HG02798 (cell line): ENCODE measurements at regions not wholly inside any gene's neighbourhood (a gene's known extent, or its start where the extent isn't known, plus 50 kb on each side); places are given as distances from the start of the nearest gene placed in this dataset.

Source experiments
- ATAC-seq: cut with Tn5 transposase; IDR thresholded peaks from one replicate; pipeline ENCODE4 v1.9.1; 2021; ENCODE audit warnings: mild to moderate bottlenecking; ENCODE audit not compliant: unreplicated experiment, poor library complexity

DNA sequence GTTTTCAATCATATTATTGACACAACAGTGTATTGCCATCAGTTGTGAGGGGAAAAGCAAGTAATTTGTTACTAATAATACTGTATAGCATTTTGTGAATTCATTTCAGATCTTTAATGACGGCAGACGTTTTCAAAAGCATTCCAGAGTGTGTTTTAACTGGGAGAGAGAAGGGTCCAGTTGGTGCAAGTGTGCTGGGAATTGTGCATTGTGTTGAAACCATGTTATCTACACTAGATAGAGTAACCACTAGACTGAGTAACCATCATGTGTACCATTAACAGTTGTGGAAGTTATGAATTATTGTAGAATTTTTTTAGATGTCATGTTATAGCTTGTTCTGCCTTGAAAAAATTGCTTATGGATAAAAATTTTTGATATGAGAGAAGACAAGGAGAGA lies 104.5 kb upstream of the VEGFC start:
- no peak for ATAC-seq

DNA sequence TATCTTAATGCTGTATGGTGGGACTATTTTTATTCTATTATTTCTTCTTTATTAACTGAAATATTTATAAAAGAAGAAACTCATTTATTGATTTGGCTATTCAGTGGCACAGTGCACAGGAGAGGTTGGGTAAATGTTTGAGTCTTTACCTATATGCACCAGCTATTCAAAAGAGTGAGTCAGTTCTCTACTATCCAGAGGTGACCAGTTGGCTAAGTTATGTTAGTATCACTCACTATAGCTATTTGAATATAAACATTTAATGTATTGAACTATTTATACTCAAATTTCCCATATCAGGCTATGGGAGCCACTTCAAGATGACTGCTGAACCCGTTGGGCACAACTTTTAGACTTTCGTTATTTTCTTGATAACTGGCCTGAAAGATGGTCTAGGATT lies 106.1 kb upstream of the VEGFC start:
- no peak for ATAC-seq

- ATAC-seq = peak; percentile 95
Observed at GRCh38 chr4:176902710-176903323, 110.1 kb upstream of the VEGFC start.

DNA sequence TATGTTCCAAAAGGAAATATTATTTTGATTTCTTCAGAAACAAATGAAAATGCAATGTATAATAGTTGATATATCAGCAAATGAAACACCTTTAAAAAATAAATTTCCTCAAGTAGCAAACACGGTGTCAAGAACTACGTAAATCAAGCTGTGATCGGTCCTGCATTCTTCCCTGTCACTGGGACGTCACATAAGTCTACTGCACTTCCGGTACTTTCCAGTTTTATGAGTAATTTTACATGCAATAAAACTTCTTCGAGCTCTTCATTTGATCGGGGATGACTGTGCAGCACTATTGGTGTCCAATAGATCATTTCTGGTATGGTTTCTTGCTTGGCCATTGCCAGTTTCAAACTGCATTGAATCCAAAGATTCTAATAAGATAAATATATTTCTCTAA lies 114.0 kb upstream of the VEGFC start:
- ATAC-seq = no peak

- no peak for ATAC-seq
Observed at GRCh38 chr4:176910646-176911045, 117.9 kb upstream of the VEGFC start.

DNA sequence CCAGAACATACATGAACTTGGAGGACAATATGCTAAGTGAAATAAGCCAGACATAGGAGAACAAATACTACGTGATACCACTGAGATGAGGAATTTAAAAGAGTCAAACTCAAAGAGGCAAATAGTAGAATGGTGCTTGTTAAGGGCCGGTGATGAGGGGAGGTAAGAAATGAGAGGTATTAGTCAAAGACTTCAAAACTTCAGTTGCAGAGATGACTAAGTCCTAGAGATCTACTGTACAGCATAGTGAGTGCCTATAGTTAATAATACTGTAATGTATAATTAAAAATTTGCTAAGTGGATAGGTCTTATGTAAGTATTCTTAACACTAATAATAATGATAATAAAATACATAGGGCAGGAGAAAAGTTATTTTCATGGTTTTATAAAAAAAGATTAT lies 126.9 kb upstream of the VEGFC start:
- no peak for ATAC-seq

DNA sequence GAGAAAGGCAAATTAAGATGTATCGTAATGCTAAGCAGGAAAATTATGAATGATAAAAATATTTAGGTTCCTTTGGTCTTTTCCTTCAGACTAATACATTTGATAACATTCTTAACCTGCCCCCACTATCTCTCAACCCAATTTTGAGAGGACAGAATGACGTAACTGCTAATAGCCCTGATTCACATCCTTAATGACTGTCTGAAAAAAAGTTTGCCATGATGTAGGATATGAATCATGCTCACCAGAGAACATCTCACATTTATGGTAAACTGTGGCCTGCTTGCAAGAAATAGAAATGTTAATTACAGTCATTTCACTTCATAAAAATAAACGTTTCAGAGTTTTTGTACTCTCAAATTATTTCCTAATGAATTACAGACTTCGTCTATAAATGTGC lies 128.0 kb upstream of the VEGFC start:
- no peak for ATAC-seq

DNA sequence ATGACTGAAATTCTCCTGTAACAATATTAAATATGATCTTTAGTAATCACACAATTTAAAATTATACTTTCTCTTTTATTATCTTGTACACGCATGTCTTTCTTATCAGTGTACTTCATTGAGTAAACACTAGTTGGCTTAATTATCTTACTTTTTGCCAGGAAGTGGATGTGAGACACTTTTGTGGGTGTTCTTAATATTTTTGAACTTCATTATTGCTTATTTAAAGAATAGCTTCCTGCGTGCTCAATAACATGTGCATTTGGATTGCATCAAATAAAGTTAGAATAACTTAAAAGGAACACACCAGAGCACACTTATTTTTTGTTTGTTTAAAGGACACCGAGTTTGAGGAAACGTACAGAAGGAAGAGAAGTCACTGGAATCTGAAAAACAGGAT lies 128.5 kb upstream of the VEGFC start:
- ATAC-seq = no peak

- no peak for ATAC-seq
Observed at GRCh38 chr4:176924238-176924637, 131.5 kb upstream of the VEGFC start.

DNA sequence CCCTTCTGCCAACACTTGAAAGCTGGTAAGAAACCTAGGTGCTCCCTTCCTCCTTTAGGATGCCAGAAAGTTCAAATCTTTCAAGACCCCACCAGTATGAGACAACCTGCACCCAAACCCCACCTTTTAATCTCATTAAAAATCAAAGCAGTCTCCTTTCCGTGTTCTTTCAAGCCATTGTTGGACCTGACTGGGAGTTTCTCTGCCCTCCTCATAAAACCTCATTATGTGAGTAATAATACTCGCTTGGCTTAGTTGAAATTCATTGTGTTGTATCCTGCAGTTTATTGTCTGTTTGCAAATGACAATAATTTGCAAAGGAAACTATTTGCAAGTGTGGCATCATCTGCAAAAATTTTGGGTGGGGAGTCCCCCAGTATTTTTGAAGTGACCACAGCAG lies 133.2 kb upstream of the VEGFC start:
- ATAC-seq = no peak

DNA sequence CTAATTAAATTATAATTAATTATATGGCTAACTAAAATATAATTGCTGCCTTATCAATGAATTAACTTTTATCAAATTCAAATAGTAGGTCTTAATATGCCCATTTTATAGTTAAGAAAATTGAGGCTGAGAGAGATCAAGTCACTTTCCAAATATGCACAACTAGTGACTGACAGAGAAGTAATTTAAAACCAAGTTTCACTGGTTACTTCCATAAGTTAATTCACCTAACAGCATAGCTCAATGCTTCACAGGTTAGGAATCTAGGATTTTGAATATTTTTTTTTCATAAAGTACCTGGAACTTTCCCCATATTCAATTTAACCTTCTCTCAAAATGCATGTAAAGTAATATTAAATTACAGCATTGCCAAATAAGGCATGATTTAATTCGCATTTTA lies 134.4 kb upstream of the VEGFC start:
- ATAC-seq = no peak

- no peak for ATAC-seq
Observed at GRCh38 chr4:176927664-176928063, 134.9 kb upstream of the VEGFC start.

DNA sequence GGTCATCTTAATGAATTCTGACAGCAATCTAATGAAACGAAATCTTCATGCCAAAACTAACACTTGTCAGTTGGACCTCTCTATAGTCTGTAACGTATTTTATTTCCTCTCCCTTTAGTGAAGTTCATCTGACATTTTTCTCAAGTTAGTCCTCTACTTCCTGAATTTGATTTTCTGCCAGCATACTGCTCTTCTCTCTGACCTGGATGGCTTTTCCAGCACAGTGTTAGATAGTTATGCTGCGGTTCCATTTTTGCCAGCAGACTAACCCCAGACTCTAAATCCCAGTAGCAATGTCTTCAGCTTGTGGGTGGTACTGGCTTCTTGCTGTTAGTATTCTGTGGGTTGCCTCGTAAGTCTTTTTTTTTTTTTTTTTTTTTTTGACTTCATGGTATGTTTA lies 146.7 kb upstream of the VEGFC start:
- no peak for ATAC-seq

DNA sequence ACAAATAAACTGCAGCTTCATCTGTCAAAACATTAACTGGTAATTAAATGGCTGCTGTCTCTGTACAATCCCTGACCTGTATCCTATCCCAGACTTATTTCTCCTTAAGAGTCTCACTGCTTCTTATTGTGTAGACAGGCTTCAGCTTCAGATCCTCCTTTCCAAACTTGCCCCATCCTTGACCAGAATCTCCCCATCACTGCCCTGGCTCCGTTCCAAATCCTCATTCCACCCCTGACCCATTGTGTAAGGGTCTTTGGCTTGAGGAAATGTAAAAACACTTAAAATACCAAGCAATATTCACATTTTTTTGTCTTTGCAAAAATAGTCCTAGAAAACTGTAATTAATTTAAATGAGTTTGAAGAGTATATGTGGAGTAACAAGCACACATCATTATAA lies 152.6 kb upstream of the VEGFC start:
- no peak for ATAC-seq

DNA sequence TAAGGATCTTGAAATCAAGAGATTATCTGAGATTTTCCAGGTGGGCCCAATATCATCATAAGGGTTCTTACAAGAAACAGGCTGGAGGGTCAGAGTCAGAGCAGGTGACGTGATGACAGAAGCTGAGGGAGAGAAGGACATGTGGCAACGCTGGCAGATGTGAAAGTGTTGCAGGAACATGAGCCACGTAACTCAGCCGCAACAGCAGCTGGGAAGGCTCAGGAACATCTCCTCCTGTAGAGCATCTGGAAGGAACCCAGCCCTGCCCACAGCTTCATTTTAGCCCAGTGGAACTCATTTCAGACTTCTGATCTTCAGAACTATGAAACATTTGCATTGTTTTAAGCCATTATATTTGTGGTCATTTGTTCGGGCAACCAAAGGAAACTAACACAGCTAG lies 156.3 kb upstream of the VEGFC start:
- no peak for ATAC-seq

- no peak for ATAC-seq
Observed at GRCh38 chr4:176953021-176953420, 160.3 kb upstream of the VEGFC start.

GRCh38 chr4:176957353-176958118 lies 164.8 kb upstream of the VEGFC start:
- peak; percentile 57 for ATAC-seq

DNA sequence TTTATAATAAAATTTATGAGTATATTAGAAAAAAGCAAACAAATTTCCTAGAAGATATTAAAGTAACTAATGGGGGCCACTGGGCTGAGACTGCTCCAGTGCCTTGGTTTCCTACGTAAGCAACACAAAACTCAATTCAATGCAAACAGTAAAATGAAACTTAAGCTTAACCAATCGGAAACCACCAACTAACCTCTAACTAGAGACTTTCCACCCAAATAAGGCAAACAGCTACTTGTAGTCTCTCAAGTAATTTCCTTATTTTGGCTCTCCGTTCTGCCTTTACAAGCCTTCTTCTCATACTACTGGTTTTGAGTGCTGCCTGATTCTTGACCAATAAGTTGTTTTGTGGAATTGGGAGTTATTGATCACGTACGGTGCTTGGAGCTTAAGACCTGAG lies 167.3 kb upstream of the VEGFC start:
- ATAC-seq = no peak

DNA sequence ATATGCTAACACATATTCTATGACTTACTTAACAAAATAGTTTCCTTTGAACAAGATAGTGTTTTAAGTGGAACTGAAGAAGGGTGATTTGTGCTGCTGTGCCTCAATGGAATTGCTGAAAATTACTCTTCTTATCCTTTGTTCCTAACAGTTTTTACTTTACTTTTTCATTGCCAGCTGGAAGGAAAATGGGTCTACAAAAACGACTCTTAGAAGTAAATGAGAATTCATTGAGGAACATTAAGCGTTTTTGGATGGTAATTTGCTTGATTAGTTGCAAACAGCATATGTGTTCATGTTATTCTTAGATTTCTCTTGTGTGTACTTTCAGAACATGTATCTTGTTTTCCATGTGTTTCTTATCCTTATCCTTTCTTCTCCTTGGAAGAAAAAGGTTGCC lies 170.4 kb upstream of the VEGFC start:
- no peak for ATAC-seq

GRCh38 chr4:176964116-176964691 lies 171.5 kb upstream of the VEGFC start:
- peak; percentile 43 for ATAC-seq

- no peak for ATAC-seq
Observed at GRCh38 chr4:176967586-176967985, 174.9 kb upstream of the VEGFC start.

- no peak for ATAC-seq
Observed at GRCh38 chr4:176968094-176968493, 175.4 kb upstream of the VEGFC start.
